HG02970 (cell line): ENCODE measurements at regions not wholly inside any gene's neighbourhood (a gene's known extent, or its start where the extent isn't known, plus 50 kb on each side); places are given as distances from the start of the nearest gene placed in this dataset.

ENCODE experiments used
- ATAC-seq: cut with Tn5 transposase; IDR thresholded peaks from one replicate; pipeline ENCODE4 v1.9.1; 2021; ENCODE audit warnings: mild to moderate bottlenecking, moderate library complexity, moderate number of reproducible peaks; ENCODE audit not compliant: unreplicated experiment, low FRiP score

GRCh38 chr5:107268241-107268640 is 402.5 kb downstream of the EFNA5 start:
- no peak for ATAC-seq

GRCh38 chr5:107266100-107266499 is 404.6 kb downstream of the EFNA5 start:
- no peak for ATAC-seq

- ATAC-seq: no peak
Observed at GRCh38 chr5:107265193-107265592, 405.5 kb downstream of the EFNA5 start.

- no peak for ATAC-seq
Observed at GRCh38 chr5:107263387-107264018, 407.2 kb downstream of the EFNA5 start.

- ATAC-seq: no peak
Observed at GRCh38 chr5:107257885-107258520, 412.7 kb downstream of the EFNA5 start.

- no peak for ATAC-seq
Observed at GRCh38 chr5:107254902-107255234, 415.9 kb downstream of the EFNA5 start.

DNA sequence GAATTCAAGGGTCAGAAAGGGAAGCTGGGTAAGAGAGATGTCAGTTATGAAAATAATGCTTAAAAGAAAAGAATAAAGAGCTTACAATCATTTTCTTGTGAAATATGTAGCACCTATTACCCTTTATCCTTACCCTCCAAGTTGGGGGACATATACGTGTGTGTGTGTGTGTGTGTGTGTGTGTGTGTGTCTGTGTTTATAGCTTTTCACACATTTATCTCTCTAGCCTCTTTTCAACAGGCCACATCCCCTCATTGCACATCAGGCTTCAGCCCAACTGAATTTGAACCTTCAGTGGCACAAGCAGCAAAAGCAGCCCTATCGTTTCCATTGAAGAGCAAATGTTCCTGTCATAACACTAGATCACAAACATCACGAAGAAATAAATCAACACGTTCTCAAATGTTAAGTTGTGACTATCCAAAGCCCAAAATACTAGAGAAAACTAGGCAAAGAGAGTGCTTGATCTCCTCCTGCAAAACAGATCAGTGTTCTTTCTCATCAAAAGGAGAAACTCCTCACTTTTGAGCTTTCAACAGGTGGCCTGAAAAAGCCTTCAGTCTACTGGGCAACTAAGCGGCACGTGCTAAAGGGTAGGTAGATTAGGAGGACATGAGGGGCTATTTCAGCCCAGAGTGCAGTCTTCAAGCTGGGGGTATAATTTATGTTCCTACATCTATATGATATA is 416.4 kb downstream of the EFNA5 start:
- no peak for ATAC-seq

GRCh38 chr5:107253246-107253645 is 417.5 kb downstream of the EFNA5 start:
- ATAC-seq: no peak

DNA sequence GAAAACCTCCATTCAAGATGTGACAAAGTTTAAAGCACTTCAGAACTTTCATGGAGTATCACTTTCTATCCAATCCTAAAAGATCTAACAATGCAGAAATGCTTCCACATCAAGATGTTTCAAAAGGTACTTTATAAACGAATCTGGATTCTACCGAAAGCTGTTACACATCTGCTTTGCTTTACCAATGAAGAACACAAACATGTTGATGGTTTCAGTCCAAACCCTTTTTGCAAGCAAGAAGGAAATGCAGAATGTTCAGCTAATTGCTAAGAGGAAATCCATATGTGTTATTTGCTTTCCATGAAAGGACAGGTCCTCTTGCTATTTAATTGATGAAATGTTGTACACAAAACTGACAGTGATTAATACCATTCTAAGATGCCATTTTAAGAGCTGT is 419.6 kb downstream of the EFNA5 start:
- ATAC-seq: no peak

DNA sequence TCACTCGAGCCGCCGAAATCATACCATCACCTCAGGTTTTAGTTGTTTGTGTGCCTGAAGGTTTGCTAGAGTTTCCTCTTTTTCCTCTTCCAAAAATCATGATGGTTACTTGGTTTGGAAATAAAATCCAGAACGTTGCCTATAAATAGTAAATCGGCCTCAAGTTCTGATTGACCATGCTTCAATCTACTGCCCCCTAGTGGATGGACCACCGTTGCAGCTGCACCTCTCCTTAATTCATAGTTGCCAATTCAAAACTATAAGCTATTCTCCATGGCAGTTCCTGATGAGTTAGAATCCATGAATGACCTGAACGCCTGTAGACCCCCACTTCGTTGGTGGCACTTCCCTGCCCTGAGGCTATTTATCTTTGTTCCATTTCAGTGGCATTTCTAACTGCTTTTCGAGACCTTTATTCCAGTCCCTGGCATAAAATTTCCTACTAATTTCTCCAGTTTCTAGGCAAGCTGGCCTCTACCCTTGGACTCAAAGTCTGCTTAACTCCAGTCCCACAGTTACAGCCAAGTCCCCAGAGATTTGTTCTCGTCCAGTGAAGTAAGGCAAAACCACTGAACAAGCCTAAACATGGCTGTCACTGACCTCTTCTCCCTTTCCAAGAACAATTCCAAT is 422.6 kb downstream of the EFNA5 start:
- ATAC-seq: no peak

DNA sequence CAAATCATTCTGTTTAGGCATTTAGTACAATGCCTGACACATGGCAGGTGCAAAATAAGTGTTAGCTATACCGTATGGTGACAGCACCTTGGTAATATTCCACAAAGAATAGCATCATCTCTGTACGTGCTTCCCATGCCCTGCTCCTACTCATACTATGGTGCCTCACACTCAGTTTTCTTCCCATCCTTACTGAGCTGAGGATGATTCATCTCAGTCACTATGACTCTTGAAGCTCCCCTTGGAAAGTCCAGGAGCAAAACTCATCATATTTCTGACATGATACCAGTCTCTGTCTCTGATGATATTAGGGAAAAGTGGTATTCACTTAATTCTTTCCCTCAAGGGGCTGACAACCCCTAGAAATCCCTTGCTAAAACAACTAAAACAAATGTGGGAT is 423.3 kb downstream of the EFNA5 start:
- ATAC-seq: no peak

DNA sequence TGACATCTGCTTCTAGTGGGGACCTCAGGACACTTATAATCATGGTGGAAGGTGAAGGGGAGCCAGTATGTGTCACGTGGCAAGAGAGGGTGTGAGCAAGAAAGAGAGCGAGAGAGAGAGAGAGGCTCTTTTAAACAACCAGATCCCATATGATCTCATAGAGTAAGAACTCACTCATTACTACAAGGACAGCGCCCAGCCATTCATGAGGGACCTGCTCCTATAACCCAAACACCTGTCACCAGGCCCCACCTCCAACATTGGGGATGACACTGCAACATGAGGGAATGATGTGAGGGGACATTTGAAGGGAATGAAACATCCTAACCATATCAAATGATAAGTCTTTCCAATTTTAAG is 427.5 kb downstream of the EFNA5 start:
- no peak for ATAC-seq

DNA sequence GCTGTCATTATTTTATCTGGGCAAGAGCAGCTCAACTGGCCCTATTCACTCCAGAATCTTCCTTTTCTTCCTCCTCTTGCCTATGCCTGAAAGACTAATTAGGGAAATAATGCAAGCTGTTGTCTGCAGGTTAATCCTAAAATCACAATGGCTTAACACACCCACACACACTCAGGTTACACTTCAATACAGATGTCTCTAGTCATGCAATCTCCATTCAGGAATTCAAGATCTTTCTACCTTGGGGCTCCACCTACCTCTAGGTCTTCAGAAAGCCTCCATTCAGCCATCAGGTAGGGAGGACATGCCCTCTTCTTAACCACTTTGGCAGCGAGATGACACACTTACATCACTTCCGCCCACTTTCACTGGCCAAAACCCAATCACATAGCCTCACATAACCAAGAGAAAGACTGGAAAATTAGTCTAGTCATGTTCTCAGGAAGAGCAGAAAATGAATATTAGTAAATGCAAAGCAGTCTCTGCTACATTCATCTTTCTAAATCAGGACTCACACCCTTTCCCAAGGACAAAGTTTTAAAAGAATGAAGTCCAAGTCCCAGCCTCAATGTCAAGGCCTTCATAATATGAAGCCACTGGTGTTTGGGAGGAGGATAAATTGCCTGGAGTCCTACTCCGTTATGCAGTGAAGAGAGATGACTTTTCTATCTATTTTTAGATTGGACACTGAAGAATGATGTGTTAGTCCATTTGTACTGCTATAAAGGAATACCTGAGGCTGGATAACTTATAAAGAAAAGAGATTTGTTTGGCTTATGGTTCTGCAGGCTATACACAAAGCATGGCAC is 428.1 kb downstream of the EFNA5 start:
- no peak for ATAC-seq

- no peak for ATAC-seq
Observed at GRCh38 chr5:107241841-107242240, 428.9 kb downstream of the EFNA5 start.

DNA sequence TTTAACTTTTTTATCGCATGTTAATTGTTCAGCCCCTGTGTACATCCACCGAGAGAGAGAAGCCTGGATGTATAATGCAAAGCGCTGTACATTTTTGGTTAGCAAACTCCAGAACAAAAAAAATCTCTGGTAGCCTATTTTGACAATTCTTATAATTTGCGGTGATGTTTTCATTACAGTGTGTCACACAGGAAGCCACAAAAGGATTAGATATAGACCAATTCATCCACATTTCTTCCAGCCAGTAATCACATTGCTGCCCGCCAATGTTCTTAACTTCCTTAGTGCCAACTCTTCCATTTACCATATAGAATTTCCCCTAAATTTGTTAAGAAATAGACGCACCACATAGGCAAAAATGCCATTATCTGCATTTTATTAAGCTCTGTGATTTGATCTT is 435.6 kb downstream of the EFNA5 start:
- no peak for ATAC-seq

DNA sequence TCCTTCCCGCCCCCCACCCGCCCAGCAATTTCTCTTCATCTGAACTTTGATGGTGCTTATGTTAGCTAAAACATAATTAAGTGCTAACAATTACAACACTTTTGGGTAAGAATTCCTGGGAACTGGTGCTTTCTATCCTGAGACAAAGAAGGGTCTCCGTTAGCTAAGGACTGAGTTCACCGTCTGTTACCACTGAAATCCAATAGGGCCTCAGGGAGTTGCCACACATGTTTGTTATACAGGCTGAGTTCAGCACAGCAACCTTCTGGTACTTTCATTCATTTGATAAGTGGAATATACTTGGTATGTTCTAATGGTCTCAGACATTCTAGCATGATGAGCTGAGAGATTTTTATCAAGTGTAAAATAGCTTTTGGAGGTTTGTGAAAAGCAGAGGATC is 437.9 kb downstream of the EFNA5 start:
- ATAC-seq: no peak

DNA sequence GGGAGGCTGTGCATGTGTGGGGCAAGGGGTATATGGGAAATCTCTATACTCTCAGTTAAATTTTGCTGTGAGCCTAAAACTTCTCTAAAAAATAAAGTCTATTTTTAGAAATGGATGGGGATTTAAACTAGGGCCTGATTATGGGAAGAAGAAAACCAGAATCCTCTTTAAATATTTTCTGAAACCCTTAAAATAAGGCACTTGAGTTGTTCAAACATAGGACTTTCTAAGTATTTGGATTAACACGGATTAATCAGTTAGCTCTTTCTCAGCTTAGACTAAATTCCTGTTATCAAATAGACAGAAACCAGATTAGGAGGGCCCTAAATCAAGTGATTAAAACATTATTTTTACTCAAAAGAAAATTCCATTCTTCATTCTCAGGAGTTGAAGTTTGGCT is 438.4 kb downstream of the EFNA5 start:
- ATAC-seq: no peak

DNA sequence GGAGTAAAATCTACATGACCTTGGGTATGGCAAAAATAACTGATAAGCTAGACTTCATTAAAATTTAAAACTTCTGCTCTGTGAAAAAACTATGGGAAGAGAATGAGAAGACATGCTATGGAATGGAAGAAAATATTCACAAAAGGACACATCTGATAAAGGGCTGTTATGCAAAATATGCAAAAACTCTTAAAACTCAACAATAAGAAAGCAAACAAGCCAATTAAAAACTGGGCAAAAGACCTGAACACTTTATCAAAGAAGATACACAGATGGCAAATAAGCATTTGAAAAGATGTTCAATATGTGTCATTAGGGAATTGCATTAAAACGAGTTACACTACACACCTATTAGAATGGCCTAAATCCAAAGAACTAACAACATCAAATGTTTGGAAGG is 439.5 kb downstream of the EFNA5 start:
- ATAC-seq: no peak

- no peak for ATAC-seq
Observed at GRCh38 chr5:107230367-107230766, 440.4 kb downstream of the EFNA5 start.

DNA sequence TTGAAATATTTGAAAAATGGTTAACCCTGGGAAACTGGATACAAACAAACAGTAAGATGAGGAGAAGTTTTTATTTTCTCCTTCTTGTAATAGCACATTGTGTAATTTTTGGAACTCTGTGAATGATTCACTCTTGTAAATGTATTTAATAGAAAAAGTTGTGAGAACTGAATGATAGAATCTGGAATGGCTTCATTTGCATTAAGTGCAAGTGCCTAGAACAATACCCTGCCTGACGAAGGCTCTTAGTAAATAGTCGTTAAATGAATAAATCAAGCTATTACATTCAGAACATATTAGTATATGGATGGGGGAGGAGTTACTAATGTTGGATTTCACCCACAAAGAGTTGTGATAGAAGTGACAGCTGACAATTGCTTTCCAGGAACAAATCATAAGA is 442.5 kb downstream of the EFNA5 start:
- no peak for ATAC-seq

GRCh38 chr5:107224272-107224671 is 446.5 kb downstream of the EFNA5 start:
- no peak for ATAC-seq
